Colonic mucosa (tissue), 4 donors: ENCODE measurements at regions not wholly inside any gene's neighbourhood (a gene's known extent, or its start where the extent isn't known, plus 50 kb on each side); places are given as distances from the start of the nearest gene placed in this dataset.
"Not testable (repeated sequence)": the region's sequence is repeated elsewhere in the genome, so short reads cannot be mapped to it uniquely, and the experiment has no call there.

ENCODE experiments used
- DNase-seq: peaks from one replicate; pipeline ENCODE4 v3.0.0-alpha.2; 2020
- H3K27ac ChIP-seq: fragments of 200-600 bp; one replicate; pipeline ENCODE4 v1.8.0; 2021
- H3K27me3 ChIP-seq: fragments of 200-600 bp; one replicate; pipeline ENCODE4 v1.8.0; 2021
- H3K36me3 ChIP-seq: fragments of 200-600 bp; one replicate; pipeline ENCODE4 v1.8.0; 2021
- H3K4me1 ChIP-seq: fragments of 200-600 bp; one replicate; pipeline ENCODE4 v1.8.0; 2021; ENCODE audit warnings: mild to moderate bottlenecking
- H3K4me3 ChIP-seq: fragments of 200-600 bp; one replicate; pipeline ENCODE4 v1.8.0; 2021
- H3K9ac ChIP-seq, 2 donors: one replicate each; pipeline ENCODE4 v1.7.0; 2013; ENCODE audit warnings: control low read depth in 2 of 2, low read depth in 2 of 2, low read length in 2 of 2
- H3K9me3 ChIP-seq: fragments of 200-600 bp; one replicate; pipeline ENCODE4 v1.8.0; 2021
- intact Hi-C: fragments of 100-400 bp; cut with DNase I; formaldehyde crosslinking; loops from one replicate; pipeline ENCODE4 v1.14.1; 2022
- TF ChIP-seq, protein P1 (sequence below): fragments of 200-600 bp; IDR thresholded peaks from one replicate; pipeline ENCODE4 v1.8.0; 2022; ENCODE audit warnings: antibody characterized with exemption, mild to moderate bottlenecking
- donor health status: healthy.
- donor health status: DM: no; HTN: no; CAD: no.
- donor health status: DM: no; HTN: no; CAD: no.

DNA sequence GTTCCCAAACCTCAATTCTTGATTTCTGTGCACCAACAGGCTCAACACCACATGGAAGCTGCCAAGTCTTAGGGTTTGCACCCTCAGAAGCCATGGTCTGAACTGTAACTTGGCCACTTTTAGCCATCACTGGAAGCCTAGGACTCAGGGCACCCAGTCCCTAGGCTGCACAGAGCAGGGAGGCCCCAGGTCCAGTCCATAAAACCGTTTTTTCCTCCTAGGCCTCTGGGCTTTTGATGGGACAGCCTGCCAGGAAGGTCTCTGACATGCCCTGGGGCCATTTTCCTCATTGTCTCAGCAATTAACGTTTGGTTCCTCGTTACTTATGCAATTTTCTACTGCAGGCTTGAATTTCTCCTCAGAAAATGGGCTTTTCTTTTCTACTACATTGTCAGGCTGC, 1259.6 kb downstream of the RAPGEF2 start:
- Histone ChIP-seq H3K4me3 (no peak overlapping the region), H3K9me3 (no peaks in the 10 kb centered on the region), H3K27ac (no peak overlapping the region), H3K27me3 (no peaks in the 10 kb centered on the region), H3K36me3 (no peaks in the 10 kb centered on the region), H3K9ac (no peak overlapping the region), H3K4me1 (no peaks in the 10 kb centered on the region)
- intact Hi-C loops = no loop called here
- TF ChIP-seq, protein P1, sequence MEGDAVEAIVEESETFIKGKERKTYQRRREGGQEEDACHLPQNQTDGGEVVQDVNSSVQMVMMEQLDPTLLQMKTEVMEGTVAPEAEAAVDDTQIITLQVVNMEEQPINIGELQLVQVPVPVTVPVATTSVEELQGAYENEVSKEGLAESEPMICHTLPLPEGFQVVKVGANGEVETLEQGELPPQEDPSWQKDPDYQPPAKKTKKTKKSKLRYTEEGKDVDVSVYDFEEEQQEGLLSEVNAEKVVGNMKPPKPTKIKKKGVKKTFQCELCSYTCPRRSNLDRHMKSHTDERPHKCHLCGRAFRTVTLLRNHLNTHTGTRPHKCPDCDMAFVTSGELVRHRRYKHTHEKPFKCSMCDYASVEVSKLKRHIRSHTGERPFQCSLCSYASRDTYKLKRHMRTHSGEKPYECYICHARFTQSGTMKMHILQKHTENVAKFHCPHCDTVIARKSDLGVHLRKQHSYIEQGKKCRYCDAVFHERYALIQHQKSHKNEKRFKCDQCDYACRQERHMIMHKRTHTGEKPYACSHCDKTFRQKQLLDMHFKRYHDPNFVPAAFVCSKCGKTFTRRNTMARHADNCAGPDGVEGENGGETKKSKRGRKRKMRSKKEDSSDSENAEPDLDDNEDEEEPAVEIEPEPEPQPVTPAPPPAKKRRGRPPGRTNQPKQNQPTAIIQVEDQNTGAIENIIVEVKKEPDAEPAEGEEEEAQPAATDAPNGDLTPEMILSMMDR = no peak
- DNase-seq = no peak

DNA sequence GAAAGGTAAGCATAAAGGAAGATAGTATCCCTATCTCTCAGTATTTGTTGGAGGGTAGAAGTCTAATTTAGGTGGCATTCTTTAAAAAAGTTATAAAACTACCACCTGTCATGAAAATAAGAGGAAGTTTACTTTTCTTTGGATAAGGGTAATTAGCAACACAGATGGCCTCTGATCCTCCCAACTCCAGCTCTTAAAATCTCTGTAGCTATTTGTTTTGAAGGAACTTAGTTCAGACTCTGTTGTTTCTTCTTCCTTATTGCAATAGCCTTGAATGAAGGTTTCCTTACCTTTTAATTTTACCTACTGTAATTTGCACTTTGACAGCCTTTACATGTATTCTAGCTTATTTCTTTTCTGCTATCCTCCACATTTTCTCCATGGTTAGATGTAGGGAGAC, 1261.3 kb downstream of the RAPGEF2 start:
- H3K36me3 ChIP-seq = no peaks in the 10 kb centered on the region
- intact Hi-C loops = no loop called here
- H3K4me1 ChIP-seq = no peaks in the 10 kb centered on the region
- no peak for DNase-seq
- H3K4me3 ChIP-seq = no peak overlapping the region
- H3K9ac ChIP-seq = no peak overlapping the region
- H3K9me3 ChIP-seq = no peaks in the 10 kb centered on the region
- TF ChIP-seq, protein P1 = no peak
- H3K27me3 ChIP-seq = no peaks in the 10 kb centered on the region
- H3K27ac ChIP-seq = no peak overlapping the region

DNA sequence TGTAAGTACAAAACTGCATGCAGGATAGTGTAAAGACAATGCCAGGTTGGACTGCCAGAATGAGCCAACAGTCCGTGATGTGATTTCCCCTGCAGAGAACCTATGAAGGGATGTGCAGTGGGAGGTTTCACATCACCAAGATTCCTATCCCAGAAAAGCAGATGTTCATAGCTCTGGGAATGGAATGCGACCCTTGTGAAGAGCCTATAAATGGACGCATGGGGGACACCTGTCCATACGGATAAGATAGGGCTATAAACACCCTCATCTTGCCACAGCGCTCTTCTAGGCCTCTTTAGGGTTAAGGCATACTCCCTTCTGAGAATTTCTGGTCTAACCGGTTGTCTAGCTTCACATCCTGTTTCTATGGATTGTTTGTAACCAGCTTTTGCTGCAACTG, 1261.8 kb downstream of the RAPGEF2 start:
- not testable (repeated sequence) for DNase-seq, H3K27me3 ChIP-seq

GRCh38 chr4:160365383-160365782, 1262.5 kb downstream of the RAPGEF2 start:
- H3K9me3 ChIP-seq, H3K27me3 ChIP-seq, intact Hi-C loops, H3K4me1 ChIP-seq, H3K4me3 ChIP-seq, H3K9ac ChIP-seq, DNase-seq, H3K27ac ChIP-seq, H3K36me3 ChIP-seq: not testable (repeated sequence)

More for the DNA sequence above, 1261.8 kb downstream of the RAPGEF2 start:
- H3K27ac ChIP-seq, H3K36me3 ChIP-seq, H3K4me3 ChIP-seq, H3K4me1 ChIP-seq, H3K9ac ChIP-seq, intact Hi-C loops, H3K9me3 ChIP-seq: not testable (repeated sequence)

GRCh38 chr4:160370046-160370445, 1267.2 kb downstream of the RAPGEF2 start:
- intact Hi-C loops = no loop called here
- no peak overlapping the region for H3K27ac ChIP-seq
- DNase-seq = no peak

DNA sequence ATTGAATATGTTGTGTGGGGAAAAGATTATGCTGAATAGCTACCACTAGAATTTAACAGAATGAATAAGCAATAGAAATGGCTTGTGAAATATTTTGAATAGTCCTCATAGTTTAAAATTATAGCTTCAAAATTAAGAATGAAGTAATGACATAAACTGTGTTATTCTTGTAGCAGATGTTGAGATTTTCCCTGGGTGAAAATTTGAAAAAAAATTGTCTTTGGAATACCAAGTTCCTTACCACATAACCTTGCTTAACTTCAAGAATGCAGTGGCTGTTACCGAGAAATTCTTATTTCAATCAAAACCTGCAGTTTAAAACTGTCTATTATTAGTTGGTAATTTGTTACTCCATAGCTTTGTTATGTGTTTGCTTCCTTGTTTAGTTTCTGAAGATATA, 1268.6 kb downstream of the RAPGEF2 start:
- Histone ChIP-seq H3K36me3 (no peaks in the 10 kb centered on the region), H3K9ac (no peak overlapping the region), H3K9me3 (no peaks in the 10 kb centered on the region), H3K4me1 (no peaks in the 10 kb centered on the region), H3K27me3 (no peaks in the 10 kb centered on the region), H3K4me3 (no peak overlapping the region), H3K27ac (no peak overlapping the region)
- intact Hi-C loops = no loop called here
- DNase-seq = no peak
- TF ChIP-seq, protein P1 = no peak

More at GRCh38 chr4:160370046-160370445, 1267.2 kb downstream of the RAPGEF2 start:
- no peaks in the 10 kb centered on the region for H3K4me1 ChIP-seq
- no peak overlapping the region for H3K4me3 ChIP-seq
- no peaks in the 10 kb centered on the region for H3K9me3 ChIP-seq
- H3K36me3 ChIP-seq = no peaks in the 10 kb centered on the region
- no peak overlapping the region for H3K9ac ChIP-seq
- TF ChIP-seq, protein P1 = no peak
- H3K27me3 ChIP-seq = no peaks in the 10 kb centered on the region

DNA sequence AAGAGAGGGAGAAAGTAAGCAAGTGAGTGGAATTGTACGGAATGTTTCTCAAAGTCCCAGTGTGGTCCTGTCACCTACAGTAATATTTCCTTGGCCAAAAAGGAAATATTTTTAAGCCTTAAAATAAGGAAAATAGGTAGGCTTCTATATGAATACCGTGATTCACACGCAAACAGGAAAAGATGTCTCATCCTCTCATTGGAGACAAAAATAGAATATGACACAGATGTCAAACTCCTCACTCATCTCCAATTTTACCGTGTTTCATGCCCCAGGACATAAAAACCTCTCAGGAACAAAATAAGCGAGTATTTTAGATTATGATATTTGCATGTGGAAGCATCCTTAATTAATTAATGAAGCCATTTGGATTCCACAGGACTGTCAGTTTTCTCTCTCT, 1269.5 kb downstream of the RAPGEF2 start:
- Histone ChIP-seq H3K4me3 (no peak overlapping the region), H3K27ac (no peak overlapping the region), H3K27me3 (no peaks in the 10 kb centered on the region), H3K9me3 (no peaks in the 10 kb centered on the region), H3K36me3 (no peaks in the 10 kb centered on the region), H3K9ac (no peak overlapping the region), H3K4me1 (no peaks in the 10 kb centered on the region)
- intact Hi-C loops = no loop called here
- TF ChIP-seq, protein P1 = no peak
- DNase-seq = no peak
